Osteoblast (primary cell): ENCODE measurements at regions not wholly inside any gene's neighbourhood (a gene's known extent, or its start where the extent isn't known, plus 50 kb on each side); places are given as distances from the start of the nearest gene placed in this dataset.
"Not testable (repeated sequence)": the region's sequence is repeated elsewhere in the genome, so short reads cannot be mapped to it uniquely, and the experiment has no call there.

Experiments used
- DNase-seq: peaks from one replicate; pipeline ENCODE4 v3.0.0; 2011; ENCODE audit warnings: low spot score, mixed read lengths; ENCODE audit not compliant: insufficient read length; ENCODE audit errors: missing footprints
- H2AFZ ChIP-seq: 2 replicates; pipeline ENCODE4 v1.6.0; 2011; ENCODE audit warnings: mild to moderate bottlenecking, low read length
- H3K27ac ChIP-seq: 2 replicates; pipeline ENCODE4 v1.5.1; 2011; ENCODE audit warnings: mild to moderate bottlenecking, low read depth, low read length, moderate library complexity
- H3K27me3 ChIP-seq: 2 replicates; pipeline ENCODE4 v1.6.0; 2012; ENCODE audit warnings: mild to moderate bottlenecking, control low read depth, inconsistent platforms, low read length, moderate library complexity; ENCODE audit not compliant: insufficient read depth
- H3K36me3 ChIP-seq: 2 replicates; pipeline ENCODE4 v1.5.1; 2011; ENCODE audit warnings: mild to moderate bottlenecking, low read length, control low read depth, moderate library complexity; ENCODE audit not compliant: insufficient read depth
- H3K4me1 ChIP-seq: 2 replicates; pipeline ENCODE4 v1.5.1; 2011; ENCODE audit warnings: mild to moderate bottlenecking, low read length, control low read depth, moderate library complexity; ENCODE audit not compliant: insufficient read depth
- H3K4me2 ChIP-seq: 2 replicates; pipeline ENCODE4 v1.6.0; 2011; ENCODE audit warnings: mild to moderate bottlenecking, low read length; ENCODE audit not compliant: insufficient read depth
- H3K4me3 ChIP-seq: fragments of 200-600 bp; sonication (generic); 3 replicates; pipeline ENCODE4 v1.5.1; 2012; ENCODE audit warnings: mild to moderate bottlenecking, low read length, inconsistent platforms; ENCODE audit not compliant: insufficient read depth
- H3K79me2 ChIP-seq: 2 replicates; pipeline ENCODE4 v1.6.0; 2012; ENCODE audit warnings: mild to moderate bottlenecking, low read length, control low read depth, inconsistent platforms; ENCODE audit not compliant: insufficient read depth
- H3K9me3 ChIP-seq: 2 replicates; pipeline ENCODE4 v1.5.1; 2011; ENCODE audit warnings: low read depth, low read length, control low read depth
- H4K20me1 ChIP-seq: 2 replicates; pipeline ENCODE4 v1.6.0; 2012; ENCODE audit warnings: mild to moderate bottlenecking, low read length, control low read depth; ENCODE audit not compliant: insufficient read depth
- TF ChIP-seq, protein P1 (sequence below): IDR thresholded peaks from 2 replicates; pipeline ENCODE4 v1.5.1; 2011; ENCODE audit warnings: mild to moderate bottlenecking, low read depth, low read length, moderate library complexity; ENCODE audit errors: extremely low read depth

DNA sequence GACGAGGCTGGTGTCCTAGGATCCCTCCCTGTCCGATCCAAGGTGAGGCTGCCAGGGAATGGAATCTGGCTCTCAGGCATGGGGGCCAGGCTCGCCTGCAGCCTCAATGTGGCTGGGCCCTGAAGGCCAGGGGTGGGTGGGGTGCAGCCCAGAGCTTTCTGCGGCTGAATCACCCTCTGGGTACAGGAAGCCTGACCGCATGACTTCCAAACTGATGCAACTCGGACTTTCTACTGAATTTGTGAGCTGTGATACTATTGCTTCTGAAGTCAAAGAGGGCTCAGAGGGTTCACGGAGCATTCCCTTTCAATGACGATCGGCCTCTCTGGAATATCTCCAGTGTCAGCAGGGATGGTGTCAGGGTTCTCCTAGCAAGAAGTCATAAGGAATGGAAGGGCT is 123.7 kb downstream of the METRNL start:
- Histone ChIP-seq H4K20me1 (no peaks in the 10 kb centered on the region), H2AFZ (no peak overlapping the region), H3K4me1 (peaks cover 61% of the 10 kb centered on the region), H3K27ac (peak overlapping the region; percentile 97), H3K79me2 (peaks cover 2% of the 10 kb centered on the region), H3K4me2 (peak overlapping the region; percentile 54), H3K27me3 (no peaks in the 10 kb centered on the region), H3K9me3 (no peaks in the 10 kb centered on the region), H3K36me3 (no peaks in the 10 kb centered on the region), H3K4me3 (no peak overlapping the region)
- TF ChIP-seq, protein P1, sequence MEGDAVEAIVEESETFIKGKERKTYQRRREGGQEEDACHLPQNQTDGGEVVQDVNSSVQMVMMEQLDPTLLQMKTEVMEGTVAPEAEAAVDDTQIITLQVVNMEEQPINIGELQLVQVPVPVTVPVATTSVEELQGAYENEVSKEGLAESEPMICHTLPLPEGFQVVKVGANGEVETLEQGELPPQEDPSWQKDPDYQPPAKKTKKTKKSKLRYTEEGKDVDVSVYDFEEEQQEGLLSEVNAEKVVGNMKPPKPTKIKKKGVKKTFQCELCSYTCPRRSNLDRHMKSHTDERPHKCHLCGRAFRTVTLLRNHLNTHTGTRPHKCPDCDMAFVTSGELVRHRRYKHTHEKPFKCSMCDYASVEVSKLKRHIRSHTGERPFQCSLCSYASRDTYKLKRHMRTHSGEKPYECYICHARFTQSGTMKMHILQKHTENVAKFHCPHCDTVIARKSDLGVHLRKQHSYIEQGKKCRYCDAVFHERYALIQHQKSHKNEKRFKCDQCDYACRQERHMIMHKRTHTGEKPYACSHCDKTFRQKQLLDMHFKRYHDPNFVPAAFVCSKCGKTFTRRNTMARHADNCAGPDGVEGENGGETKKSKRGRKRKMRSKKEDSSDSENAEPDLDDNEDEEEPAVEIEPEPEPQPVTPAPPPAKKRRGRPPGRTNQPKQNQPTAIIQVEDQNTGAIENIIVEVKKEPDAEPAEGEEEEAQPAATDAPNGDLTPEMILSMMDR: no peak
- DNase-seq: peak; percentile 98

DNA sequence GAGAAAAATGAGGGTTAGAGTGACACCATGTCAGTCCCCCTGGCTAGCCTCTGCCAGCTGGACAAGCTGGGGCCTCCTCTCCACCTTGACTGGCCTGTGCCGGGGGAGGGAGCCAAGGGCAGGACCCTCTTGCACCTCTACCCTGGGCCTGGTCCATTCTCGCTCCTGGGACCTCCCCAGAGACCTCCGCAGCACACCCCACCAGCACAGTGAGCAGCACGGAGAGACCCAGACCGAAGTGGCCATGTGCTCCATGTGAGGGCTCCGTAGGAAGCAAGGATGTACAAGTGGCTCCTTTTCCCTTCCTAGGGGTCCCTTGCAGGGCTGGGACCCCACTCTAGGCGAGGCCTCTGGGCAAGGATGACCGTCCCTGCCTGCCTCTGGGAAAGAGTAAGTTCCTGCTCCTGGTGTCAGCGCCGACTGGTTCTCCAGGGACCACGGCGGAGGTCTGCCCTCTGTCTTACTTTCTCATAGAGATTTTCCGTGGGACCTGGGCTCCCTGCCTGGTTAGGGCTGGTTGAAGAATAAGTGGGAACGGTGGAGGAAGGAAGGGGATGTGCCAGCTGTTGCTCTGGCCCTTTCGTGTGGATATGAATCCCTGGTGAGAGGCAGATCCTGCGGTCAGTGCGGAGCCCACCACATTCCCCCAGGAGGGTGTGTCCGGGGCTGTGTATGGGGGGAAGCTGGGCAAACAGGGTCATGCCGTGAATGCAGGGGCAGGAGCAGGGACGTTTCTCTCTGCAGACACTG is 124.2 kb downstream of the METRNL start:
- Histone ChIP-seq H3K4me1 (peaks cover 57% of the 10 kb centered on the region), H3K4me2 (peak overlapping the region; percentile 54), H3K27me3 (no peaks in the 10 kb centered on the region)

DNA sequence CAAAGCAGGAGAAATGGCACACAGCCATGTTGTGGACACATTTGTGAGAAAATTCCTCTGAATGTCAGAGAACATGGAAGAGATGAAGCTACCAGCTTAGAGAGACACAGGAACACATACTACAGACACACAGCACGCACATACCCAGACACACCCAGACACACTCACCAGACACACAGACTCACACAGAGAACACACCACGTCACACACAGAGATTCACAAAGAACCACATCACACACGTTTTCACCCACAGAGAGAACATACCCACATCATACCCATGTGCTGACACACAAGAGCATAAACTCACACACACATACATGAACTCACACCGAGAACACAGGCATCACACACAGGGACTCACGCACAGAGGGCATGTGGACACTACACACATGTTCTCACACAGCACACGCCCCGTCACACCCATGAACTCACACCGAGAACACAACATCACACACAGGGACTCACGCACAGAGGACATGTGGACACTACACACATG is 124.9 kb downstream of the METRNL start:
- H2AFZ ChIP-seq: no peak overlapping the region

More for the DNA sequence above, 124.2 kb downstream of the METRNL start:
- Histone ChIP-seq H3K79me2 (peaks cover 2% of the 10 kb centered on the region), H3K9me3 (no peaks in the 10 kb centered on the region), H3K27ac (peak overlapping the region; percentile 97), H3K4me3 (peak overlapping the region; percentile 23), H4K20me1 (no peaks in the 10 kb centered on the region), H3K36me3 (no peaks in the 10 kb centered on the region), H2AFZ (no peak overlapping the region)
- TF ChIP-seq, protein P1: no peak
- peak; percentile 86 for DNase-seq

DNA sequence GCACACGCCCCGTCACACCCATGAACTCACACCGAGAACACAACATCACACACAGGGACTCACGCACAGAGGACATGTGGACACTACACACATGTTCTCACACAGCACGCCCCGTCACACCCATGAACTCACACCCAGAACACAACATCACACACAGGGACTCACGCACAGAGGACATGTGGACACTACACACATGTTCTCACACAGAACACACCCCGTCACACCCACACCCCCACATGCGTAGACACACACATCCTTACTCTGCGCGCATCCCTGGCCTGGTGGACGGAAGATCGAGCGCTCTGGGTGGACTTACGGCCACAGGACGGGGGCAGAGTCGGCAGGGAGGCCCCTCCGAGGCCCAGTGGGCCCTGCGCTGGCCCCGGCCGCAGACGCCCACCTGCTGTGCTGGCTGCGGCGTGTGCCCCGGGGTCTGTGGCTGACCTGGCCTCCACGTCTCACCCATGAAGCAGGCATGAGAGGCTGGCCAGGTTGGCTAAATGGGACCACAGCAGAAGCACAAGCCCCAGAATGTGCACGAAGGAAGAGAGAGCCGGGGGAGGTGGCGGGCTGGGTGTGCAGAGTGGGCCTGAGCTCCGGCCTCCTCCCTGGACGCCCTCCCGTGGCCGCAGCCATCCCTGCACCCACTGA is 125.5 kb downstream of the METRNL start:
- H3K27me3 ChIP-seq, H3K4me2 ChIP-seq, H3K36me3 ChIP-seq, H3K4me3 ChIP-seq, H2AFZ ChIP-seq, H3K9me3 ChIP-seq, DNase-seq, H4K20me1 ChIP-seq, H3K79me2 ChIP-seq: not testable (repeated sequence)
- Histone ChIP-seq H3K27ac (peak overlapping the region; percentile 97), H3K4me1 (peaks cover 45% of the 10 kb centered on the region)

More for the DNA sequence above, 124.9 kb downstream of the METRNL start:
- Histone ChIP-seq H3K9me3 (no peaks in the 10 kb centered on the region), H3K36me3 (no peaks in the 10 kb centered on the region), H3K4me3 (no peak overlapping the region), H3K4me2 (peak overlapping the region; percentile 54), H3K27ac (peak overlapping the region; percentile 97), H3K4me1 (peaks cover 51% of the 10 kb centered on the region), H3K79me2 (peaks cover 2% of the 10 kb centered on the region), H3K27me3 (no peaks in the 10 kb centered on the region), H4K20me1 (no peaks in the 10 kb centered on the region)
- TF ChIP-seq, protein P1: no peak
- DNase-seq: peak; percentile 68
